ENCODE measurements at regions not wholly inside any gene's neighbourhood (a gene's known extent, or its start where the extent isn't known, plus 50 kb on each side); places are given as distances from the start of the nearest gene placed in this dataset.

GRCh38 chr14:34034447-34035176 is 83.7 kb upstream of the EGLN3 start:
- no peak for DNase-seq

DNA sequence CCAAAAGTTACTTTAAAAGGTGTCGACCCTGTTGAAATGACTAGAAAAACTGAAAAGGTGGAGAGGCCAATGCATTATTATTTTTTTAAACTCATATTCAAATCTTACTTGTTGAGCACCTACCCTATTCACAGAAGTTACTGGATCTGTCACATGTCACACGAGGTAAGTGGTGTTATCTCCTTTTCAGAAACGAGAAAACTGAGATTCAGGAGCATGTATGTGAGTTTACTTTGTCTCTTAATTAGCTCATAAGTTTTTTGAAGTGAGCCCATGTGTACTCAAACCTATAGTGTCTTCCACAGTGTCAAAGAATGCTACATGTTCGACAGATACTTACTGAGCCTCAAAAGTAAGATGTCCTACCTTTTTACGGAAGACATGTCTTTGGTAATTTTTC is 81.8 kb upstream of the EGLN3 start:
- no peak for DNase-seq

DNA sequence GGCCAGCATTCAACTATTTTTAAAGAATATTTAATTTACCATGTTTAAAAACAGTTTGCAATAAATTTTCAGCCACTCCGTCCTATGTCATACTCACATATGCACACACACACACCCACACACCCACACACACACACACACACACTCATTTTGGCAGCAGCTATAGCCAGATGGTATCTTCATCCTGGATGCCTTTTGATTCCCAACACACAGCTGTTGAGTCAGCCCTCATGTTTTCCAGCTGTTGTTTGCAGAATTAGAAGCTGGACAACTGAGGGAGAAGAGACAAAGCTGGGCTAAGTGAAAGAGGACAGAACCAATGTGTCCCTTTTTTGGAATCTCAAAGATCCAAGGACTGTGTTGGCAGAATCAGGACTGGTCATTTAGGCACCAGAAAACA is 80.0 kb upstream of the EGLN3 start:
- no peak for DNase-seq

DNA sequence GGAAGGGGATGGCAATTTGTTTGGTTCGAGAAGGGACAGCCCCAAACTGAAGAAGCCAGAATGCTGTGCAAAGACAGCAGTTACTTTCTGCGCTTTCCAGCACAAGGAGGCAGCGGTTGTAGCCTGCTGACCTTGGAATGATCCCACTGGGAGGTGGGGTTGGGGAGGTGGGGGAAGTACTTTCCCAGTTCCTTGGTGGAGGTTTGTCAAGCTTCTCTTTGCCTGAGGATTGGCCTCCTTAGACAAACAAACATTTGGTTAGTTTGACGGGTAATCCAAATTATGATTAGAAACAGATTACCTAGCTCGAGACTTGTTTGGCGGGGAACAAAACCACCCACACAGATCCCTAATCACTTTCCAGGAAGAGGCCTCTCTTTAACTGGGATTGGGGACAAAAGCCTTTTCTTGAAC is 79.1 kb upstream of the EGLN3 start:
- DNase-seq = no peak

GRCh38 chr14:34027990-34028495 is 77.2 kb upstream of the EGLN3 start:
- no peak for DNase-seq

- DNase-seq = no peak
Observed at GRCh38 chr14:34027130-34027989, 76.5 kb upstream of the EGLN3 start.

DNA sequence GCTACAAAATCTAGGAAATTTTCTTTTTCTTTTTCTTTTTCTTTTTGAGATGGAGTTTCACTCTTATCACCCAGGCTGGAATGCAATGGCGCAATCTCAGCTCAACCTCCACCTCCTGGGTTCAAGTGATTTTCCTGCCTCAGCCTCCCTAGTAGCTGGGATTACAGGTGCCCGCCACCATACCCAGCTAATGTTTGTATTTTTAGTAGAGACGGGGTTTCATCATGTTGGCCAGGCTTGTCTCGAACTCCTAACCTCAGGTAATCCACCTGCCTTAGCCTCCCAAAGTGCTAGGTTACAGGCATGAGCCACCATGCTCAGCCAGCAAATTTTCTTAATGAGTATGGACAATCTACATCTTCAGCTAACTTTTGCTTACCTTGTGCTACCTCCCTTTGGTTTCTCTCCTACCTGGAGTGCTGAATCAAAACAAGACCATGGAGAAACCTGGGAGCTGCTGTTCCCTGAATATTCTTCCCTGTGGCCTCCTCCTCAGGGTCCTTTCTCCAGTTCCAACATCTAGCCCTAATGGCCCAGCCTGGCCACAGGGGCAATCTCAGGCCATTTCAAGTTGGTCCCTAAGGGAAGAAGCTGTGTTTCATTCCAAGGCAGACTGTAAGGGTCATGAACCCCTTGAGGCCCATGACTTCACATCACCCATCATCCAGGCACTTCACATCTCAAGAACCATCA is 74.6 kb upstream of the EGLN3 start:
- DNase-seq = no peak

DNA sequence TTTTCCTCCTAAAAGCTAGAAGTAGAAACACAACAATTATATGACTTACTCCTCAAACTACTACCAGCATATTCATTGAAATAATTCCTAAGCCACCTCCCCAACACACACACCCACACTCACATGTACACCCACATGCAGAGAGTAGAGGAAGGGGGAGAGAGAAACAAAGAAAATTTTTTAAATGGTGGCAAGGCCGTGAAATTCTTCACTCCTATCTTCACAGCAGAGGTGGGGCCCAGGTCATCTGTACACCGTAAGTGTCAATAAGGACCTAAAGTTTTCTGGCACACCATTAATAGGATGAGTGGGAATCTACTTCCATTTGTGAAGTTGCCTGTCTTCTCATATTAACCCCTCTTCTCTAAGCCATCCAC is 73.9 kb upstream of the EGLN3 start:
- no peak for DNase-seq

GRCh38 chr14:34023824-34024767 is 73.2 kb upstream of the EGLN3 start:
- no peak for DNase-seq

DNA sequence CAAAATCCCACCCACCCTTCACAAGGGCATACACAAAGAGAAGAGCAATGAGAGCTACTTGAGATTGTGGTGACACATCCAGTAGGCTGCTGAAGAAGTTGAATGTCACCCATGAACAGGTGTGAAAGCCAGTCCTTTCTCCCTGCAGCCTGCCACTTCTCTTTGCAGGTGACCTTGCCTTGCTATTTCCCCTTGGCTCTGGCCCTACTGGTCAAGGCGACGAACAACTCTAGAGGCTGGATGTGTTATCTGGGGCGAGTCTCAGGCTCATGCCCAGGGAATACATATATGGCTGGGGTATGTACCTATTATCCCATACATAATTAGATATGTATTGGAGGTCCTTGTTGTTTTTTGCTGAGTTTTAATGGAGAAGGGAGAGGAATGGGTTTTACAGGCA is 70.2 kb upstream of the EGLN3 start:
- no peak for DNase-seq

DNA sequence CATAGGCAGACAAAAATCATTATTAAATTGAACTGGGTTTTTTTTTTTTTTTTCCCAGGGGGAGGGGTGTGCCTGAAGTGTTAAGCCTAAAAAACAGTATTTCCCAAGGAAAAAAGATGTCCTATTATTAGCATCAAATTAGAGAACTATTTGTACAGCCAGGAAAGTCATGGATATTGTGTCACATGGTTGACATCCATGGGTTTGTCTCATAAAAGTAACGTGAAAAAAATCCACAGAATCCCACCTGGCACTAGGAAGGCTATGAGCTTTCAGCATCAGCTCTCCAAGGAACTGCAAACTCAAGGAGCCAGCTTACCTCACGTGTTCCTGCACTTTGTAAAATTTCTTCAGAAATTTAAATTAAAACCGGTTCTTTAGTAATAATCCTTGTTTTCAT is 69.1 kb upstream of the EGLN3 start:
- no peak for DNase-seq

DNA sequence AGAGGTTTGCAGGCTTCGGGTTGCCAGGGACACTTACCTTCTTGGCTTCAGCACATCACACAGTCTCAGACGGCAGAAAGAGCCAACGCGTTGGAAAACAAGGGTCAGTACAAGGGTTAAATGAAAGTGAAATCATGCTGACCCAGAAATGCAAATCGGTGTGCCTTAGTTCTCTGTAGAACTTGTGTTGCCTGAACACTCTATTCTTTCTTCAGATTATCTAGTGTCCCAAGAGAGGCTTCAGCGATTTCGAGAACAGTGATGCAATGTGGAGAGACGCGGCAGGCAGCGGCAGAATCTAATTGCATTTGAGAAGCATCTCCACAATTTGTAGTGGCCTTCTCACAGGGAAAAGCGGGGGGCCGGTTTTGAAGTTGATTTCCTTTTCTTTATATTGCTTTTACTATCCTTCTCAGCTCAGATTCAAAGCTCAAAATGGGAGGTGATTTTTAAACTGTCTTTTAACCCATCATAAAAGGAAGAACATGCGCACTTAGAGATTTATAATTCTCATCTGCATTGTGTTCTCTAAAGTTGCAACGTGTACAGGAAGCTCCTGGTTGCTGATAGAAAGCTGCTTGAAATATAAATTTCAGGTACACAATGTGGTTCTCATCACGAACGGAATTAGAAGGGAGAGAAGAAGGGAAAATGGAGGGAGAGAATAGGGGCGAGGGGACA is 67.8 kb upstream of the EGLN3 start:
- no peak for DNase-seq

DNA sequence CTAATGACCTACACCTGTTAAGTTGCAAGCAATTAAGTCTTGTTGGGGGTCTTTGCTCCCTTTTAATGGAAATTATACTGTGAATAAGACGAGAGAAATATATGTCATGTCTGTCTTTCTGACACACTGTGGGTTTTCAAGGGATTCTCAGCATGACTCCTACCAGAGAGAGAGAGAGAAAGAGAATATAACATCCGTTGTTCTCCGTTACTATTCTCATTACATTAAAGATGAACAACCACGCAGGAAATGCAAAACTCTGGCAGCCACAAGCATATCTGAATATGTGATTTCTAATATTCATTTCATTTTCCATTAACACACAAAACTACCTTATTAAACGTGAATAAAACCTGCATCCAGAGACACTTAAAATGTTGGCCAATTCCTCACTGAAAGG is 67.3 kb upstream of the EGLN3 start:
- DNase-seq = no peak

- DNase-seq = no peak
Observed at GRCh38 chr14:34015383-34015782, 64.5 kb upstream of the EGLN3 start.

DNA sequence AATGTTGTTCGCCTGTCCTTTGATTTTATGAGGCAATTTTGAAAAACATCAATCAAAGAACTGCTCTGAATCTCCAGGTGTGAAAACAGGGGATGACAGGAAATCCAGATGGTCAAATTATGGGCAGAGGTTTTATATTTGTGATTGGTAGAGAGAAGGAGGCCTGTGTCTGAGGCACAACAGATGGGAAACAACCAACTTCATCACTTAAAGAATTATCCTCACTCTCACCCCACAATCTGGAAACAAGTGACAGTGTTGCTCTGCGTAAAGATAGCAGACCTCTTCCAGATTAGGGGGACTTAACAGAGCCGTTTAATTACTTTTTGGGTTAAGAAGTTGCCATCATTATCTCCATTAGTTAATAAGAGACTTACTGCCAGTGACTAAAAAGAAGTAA is 64.1 kb upstream of the EGLN3 start:
- no peak for DNase-seq

DNA sequence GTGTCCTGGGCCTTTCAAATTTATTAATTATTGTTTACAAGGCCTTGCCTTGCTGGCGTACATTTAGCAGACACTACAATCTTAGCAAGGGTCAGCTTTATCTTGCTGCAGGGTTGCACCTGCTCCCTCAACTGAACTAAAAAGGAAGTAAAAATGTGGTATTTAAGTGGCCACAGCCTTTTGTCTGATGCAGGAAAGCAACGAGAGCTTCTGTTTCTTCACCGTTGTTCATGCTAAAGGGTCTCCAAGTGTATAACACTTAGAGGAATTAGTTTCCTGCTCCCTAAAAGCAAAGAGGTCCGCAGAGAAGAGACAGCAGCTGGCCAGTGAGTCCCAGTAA is 62.8 kb upstream of the EGLN3 start:
- DNase-seq = no peak

DNA sequence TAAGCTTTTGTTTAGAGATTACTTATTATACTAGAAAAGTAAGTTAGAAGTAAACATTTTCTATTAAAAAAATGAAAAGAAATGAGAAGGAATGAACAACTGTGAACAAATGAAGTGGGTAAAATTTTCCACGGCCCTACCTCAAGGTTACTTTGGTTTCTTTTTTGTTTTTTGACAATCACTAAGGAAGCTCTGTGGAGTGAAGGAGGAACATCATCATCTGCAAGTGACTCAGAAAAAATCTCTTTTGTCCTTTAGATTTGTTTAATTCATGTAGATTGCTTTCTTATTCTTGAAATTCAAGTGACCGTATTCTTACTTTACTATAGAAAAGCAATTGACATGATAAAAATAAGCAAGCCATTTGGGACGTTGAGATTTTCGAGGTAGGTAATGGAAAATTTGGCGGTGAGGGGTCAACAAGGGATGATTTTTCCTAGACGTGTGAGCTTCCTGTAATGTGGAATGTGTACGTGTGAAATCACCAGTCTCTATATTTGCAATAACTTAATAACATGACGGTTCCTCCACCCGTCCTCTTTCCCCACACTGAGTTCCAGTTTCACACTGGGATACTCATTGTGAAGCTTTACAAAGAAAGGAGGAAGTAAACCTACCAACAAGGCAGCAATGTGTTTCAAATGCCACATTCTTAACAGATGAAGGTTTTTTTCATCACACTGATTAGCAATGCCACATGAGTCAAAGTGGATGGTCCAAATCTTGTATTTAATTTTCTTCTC is 62.3 kb upstream of the EGLN3 start:
- DNase-seq = no peak

DNA sequence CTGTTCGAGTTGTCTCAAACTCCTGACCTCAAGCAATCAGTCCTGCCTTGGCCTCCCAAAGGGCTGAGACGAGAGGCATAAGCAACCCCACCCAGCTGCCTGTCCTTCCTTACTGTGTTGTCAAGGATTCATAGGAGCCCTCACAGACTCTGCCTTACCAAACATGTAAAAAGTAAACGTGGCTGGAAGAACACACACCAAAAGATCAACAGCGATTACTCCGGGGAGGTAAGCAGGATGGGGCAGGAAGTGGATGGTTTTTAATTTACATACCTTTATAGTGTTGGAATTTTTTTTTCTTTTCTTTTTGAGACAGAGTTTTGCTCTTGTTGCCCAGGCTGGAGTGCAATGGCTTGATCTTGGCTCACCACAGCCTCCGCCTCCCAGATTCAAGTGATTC is 61.5 kb upstream of the EGLN3 start:
- DNase-seq = no peak

- DNase-seq = no peak
Observed at GRCh38 chr14:34009956-34010355, 59.1 kb upstream of the EGLN3 start.

DNA sequence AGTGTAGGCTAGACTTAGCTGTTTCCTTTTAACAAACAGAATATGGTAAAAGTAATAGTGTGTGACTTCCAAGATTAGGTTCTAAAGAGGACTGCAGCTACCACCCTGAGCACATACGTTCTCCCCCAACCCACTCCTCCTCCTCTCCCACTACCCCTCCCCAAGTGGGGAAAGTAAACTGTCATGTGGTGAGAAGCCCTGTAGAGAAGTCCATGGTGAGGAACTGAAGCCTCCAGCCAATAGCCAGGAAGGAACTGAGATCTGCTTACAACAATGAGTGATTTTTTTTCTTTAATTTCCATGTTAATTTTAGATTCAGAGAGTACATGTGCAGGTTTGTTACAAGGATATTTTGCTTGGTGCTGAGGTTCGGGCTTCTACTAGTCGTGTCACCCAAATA is 57.0 kb upstream of the EGLN3 start:
- DNase-seq = no peak

DNA sequence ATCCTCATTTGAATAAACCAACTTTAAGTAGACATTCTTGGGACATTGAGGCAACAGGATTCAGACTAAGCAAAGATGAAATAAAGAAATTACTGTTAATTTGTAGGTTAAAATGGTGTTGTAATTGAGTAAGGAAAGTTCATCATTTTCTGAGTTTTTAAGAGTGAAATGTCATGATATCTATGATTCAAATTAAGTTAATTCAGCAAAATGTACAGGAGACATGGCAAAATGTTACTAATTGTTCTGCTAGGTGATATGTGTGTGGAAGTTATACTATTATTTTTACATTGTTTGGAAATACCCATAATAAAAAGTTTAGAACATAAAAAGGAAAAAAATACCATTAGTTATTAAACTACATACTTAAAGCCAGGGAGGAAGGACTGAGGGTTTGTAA is 55.0 kb upstream of the EGLN3 start:
- no peak for DNase-seq
